ENCODE measurements at regions not wholly inside any gene's neighbourhood (a gene's known extent, or its start where the extent isn't known, plus 50 kb on each side); places are given as distances from the start of the nearest gene placed in this dataset.
A peak's percentile ranks its signal among the peaks of the same experiment; 100 is the strongest.

- H3K4me2 ChIP-seq, result no peak overlapping the region
- H2AFZ ChIP-seq, result no peak overlapping the region
- H4K20me1 ChIP-seq (ENCODE audit: insufficient read depth), result no peaks in the 10 kb centered on the region
- H3K9me2 ChIP-seq (ENCODE audit: insufficient read depth), result no peaks in the 10 kb centered on the region
- ChIA-PET CTCF (no interaction called here), POLR2A (ENCODE audit: unreplicated experiment) (no interaction called here)
- H3K79me2 ChIP-seq (ENCODE audit: low read depth), result no peaks in the 10 kb centered on the region
- no peaks in the 10 kb centered on the region for H3F3A ChIP-seq (ENCODE audit: insufficient read depth, low read depth)
- H3K4me3 ChIP-seq, result no peak overlapping the region
- BruUV-seq (replicated peaks), result no TSS peak
- TF ChIP-seq EZH2 (IDR thresholded peaks at IDR 0.05; ENCODE audit: low read depth) (no peak), CTCF (conservative IDR thresholded peaks at IDR 0.05) (no peak)
- H3K27me3 ChIP-seq (ENCODE audit: insufficient read depth, low read depth), result no peaks in the 10 kb centered on the region
- DNase-seq, result no peak
- no peak overlapping the region for H3K27ac ChIP-seq
- H3K36me3 ChIP-seq (ENCODE audit: low read depth), result no peaks in the 10 kb centered on the region
- no peaks in the 10 kb centered on the region for H3K4me1 ChIP-seq (replicated peaks; ENCODE audit: insufficient read depth)
- intact Hi-C loops (cut with micrococcal nuclease; ENCODE audit: unreplicated experiment), result no loop called here
- no peaks in the 10 kb centered on the region for H3K9me3 ChIP-seq (ENCODE audit: insufficient read depth, low read depth)
Observed at GRCh38 chr4:14404730-14405129, 597.6 kb upstream of the CPEB2 start.

GRCh38 chr4:14410516-14410915 lies 591.8 kb upstream of the CPEB2 start:
- Histone ChIP-seq H4K20me1 (ENCODE audit: insufficient read depth) (no peaks in the 10 kb centered on the region), H3F3A (ENCODE audit: insufficient read depth, low read depth) (no peaks in the 10 kb centered on the region), H2AFZ (no peak overlapping the region), H3K4me3 (no peak overlapping the region), H3K36me3 (ENCODE audit: low read depth) (no peaks in the 10 kb centered on the region), H3K9me3 (ENCODE audit: insufficient read depth, low read depth) (no peaks in the 10 kb centered on the region), H3K9me2 (ENCODE audit: insufficient read depth) (no peaks in the 10 kb centered on the region), H3K27me3 (ENCODE audit: insufficient read depth, low read depth) (no peaks in the 10 kb centered on the region), H3K4me2 (no peak overlapping the region), H3K27ac (no peak overlapping the region), H3K4me1 (replicated peaks; ENCODE audit: insufficient read depth) (no peaks in the 10 kb centered on the region), H3K79me2 (ENCODE audit: low read depth) (no peaks in the 10 kb centered on the region)
- ChIA-PET POLR2A (ENCODE audit: unreplicated experiment) (no interaction called here), CTCF (no interaction called here)
- peak in 1 of 2 experiments; percentile 4 for DNase-seq
- intact Hi-C loops (cut with micrococcal nuclease; ENCODE audit: unreplicated experiment), result no loop called here
- TF ChIP-seq CTCF (conservative IDR thresholded peaks at IDR 0.05) (no peak), EZH2 (IDR thresholded peaks at IDR 0.05; ENCODE audit: low read depth) (no peak)
- no TSS peak for BruUV-seq (replicated peaks)

- no peak overlapping the region for H3K4me3 ChIP-seq
- H3K9me3 ChIP-seq (ENCODE audit: insufficient read depth, low read depth), result no peaks in the 10 kb centered on the region
- H3K79me2 ChIP-seq (ENCODE audit: low read depth), result no peaks in the 10 kb centered on the region
- POLR2A ChIA-PET (ENCODE audit: unreplicated experiment), result no interaction called here
- DNase-seq, result no peak
- CTCF ChIA-PET, result no interaction called here
- H3K27ac ChIP-seq, result no peak overlapping the region
- no peaks in the 10 kb centered on the region for H3F3A ChIP-seq (ENCODE audit: insufficient read depth, low read depth)
- H3K36me3 ChIP-seq (ENCODE audit: low read depth), result no peaks in the 10 kb centered on the region
- no peaks in the 10 kb centered on the region for H3K27me3 ChIP-seq (ENCODE audit: insufficient read depth, low read depth)
- intact Hi-C loops (cut with micrococcal nuclease; ENCODE audit: unreplicated experiment), result no loop called here
- no peak overlapping the region for H2AFZ ChIP-seq
- TF ChIP-seq CTCF (conservative IDR thresholded peaks at IDR 0.05), result no peak
- TF ChIP-seq EZH2 (IDR thresholded peaks at IDR 0.05; ENCODE audit: low read depth), result no peak
- no peaks in the 10 kb centered on the region for H3K4me1 ChIP-seq (replicated peaks; ENCODE audit: insufficient read depth)
- BruUV-seq (replicated peaks), result no TSS peak
- no peak overlapping the region for H3K4me2 ChIP-seq
- H4K20me1 ChIP-seq (ENCODE audit: insufficient read depth), result no peaks in the 10 kb centered on the region
- no peaks in the 10 kb centered on the region for H3K9me2 ChIP-seq (ENCODE audit: insufficient read depth)
Observed at GRCh38 chr4:14415146-14415545, 587.1 kb upstream of the CPEB2 start.
